Smooth muscle cell (in vitro differentiated cells): ENCODE measurements at regions not wholly inside any gene's neighbourhood (a gene's known extent, or its start where the extent isn't known, plus 50 kb on each side); places are given as distances from the start of the nearest gene placed in this dataset.

ENCODE experiments used
- DNase-seq: peaks from one replicate; lab custom pipeline; 2025; ENCODE audit not compliant: unreplicated experiment; lab: John Stamatoyannopoulos, UW
- H2AFZ ChIP-seq: fragments of 200-600 bp; sonication (generic); 2 replicates; pipeline ENCODE4 v1.6.0; 2016; ENCODE audit warnings: antibody characterized with exemption, low read depth, mild to moderate bottlenecking
- H3F3A ChIP-seq: fragments of 200-600 bp; sonication (generic); 2 replicates; pipeline ENCODE4 v1.6.0; 2017; ENCODE audit warnings: antibody characterized with exemption, low read depth
- H3K27ac ChIP-seq: fragments of 200-600 bp; sonication (generic); 2 replicates; pipeline ENCODE4 v1.5.1; 2016; ENCODE audit warnings: low read depth, mild to moderate bottlenecking
- H3K27me3 ChIP-seq: fragments of 200-600 bp; sonication (generic); 2 replicates; pipeline ENCODE4 v1.6.1; 2016; ENCODE audit warnings: low read depth, mild to moderate bottlenecking
- H3K36me3 ChIP-seq: fragments of 200-600 bp; sonication (generic); 2 replicates; pipeline ENCODE4 v1.5.1; 2016; ENCODE audit warnings: low read depth
- H3K4me1 ChIP-seq: fragments of 200-600 bp; sonication (generic); 2 replicates; pipeline ENCODE4 v1.5.1; 2016; ENCODE audit warnings: low read depth
- H3K4me2 ChIP-seq: fragments of 200-600 bp; sonication (generic); 2 replicates; pipeline ENCODE4 v1.6.0; 2016; ENCODE audit warnings: mild to moderate bottlenecking
- H3K4me3 ChIP-seq: fragments of 200-600 bp; sonication (generic); 2 replicates; pipeline ENCODE4 v1.5.1; 2016; ENCODE audit warnings: mild to moderate bottlenecking
- H3K79me2 ChIP-seq: fragments of 200-600 bp; sonication (generic); 2 replicates; pipeline ENCODE4 v1.6.0; 2016; ENCODE audit warnings: low read depth, mild to moderate bottlenecking
- H3K9ac ChIP-seq: fragments of 200-600 bp; sonication (generic); 2 replicates; pipeline ENCODE4 v1.6.0; 2016; ENCODE audit warnings: low read depth
- H3K9me3 ChIP-seq: fragments of 200-600 bp; sonication (generic); replicated peaks from 2 replicates; pipeline ENCODE4 v1.5.1; 2016; ENCODE audit warnings: low read depth
- H4K20me1 ChIP-seq: fragments of 200-600 bp; sonication (generic); 2 replicates; pipeline ENCODE4 v1.6.0; 2016; ENCODE audit warnings: low read depth
- WGBS: methylation state at CpG from one replicate; pipeline ENCODE4 v1.1.7; 2016; ENCODE audit warnings: low lambda C conversion rate; 5-methylcytosine and 5-hydroxymethylcytosine counted together
- TF ChIP-seq, protein P1 (sequence below): fragments of 200-600 bp; sonication (generic); IDR thresholded peaks from 2 replicates; pipeline ENCODE4 v1.5.1; 2017; ENCODE audit warnings: borderline replicate concordance, mild to moderate bottlenecking, antibody characterized with exemption; ENCODE audit not compliant: insufficient read depth, poor library complexity, severe bottlenecking

DNA sequence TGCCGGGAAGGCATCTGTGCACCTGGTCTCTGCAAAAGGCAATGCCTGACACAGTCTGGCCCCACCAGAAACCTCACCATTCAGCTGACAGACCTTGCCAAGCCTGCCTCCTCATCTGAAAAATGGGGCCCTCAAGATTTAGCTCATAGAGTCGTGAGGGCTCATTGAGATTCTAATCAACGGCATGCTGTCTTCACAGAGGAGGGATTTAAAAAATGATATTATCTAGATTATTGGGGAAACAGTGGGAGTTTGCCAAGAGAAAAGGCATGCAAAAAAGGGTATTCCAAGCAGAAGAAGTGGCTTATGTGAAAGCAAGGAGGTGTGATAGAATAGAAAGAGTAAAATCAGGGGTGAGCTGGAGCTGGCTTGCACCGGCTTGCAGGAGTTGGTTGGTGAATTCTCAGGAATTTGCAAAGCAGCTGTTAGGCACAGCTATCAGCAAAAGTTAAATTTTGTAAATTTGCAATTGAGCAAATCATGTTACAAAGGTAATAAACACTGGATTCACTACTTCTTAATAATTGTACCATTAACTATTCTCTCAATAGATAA is 91.7 kb upstream of the WNT4 start:
- H3K27ac ChIP-seq, result no peak overlapping the region
- H3K9ac ChIP-seq, result no peak overlapping the region
- H3K4me3 ChIP-seq, result no peak overlapping the region
- no peaks in the 10 kb centered on the region for H3K4me1 ChIP-seq
- H3K36me3 ChIP-seq, result no peaks in the 10 kb centered on the region
- TF ChIP-seq, protein P1, sequence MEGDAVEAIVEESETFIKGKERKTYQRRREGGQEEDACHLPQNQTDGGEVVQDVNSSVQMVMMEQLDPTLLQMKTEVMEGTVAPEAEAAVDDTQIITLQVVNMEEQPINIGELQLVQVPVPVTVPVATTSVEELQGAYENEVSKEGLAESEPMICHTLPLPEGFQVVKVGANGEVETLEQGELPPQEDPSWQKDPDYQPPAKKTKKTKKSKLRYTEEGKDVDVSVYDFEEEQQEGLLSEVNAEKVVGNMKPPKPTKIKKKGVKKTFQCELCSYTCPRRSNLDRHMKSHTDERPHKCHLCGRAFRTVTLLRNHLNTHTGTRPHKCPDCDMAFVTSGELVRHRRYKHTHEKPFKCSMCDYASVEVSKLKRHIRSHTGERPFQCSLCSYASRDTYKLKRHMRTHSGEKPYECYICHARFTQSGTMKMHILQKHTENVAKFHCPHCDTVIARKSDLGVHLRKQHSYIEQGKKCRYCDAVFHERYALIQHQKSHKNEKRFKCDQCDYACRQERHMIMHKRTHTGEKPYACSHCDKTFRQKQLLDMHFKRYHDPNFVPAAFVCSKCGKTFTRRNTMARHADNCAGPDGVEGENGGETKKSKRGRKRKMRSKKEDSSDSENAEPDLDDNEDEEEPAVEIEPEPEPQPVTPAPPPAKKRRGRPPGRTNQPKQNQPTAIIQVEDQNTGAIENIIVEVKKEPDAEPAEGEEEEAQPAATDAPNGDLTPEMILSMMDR, result no peak
- no peaks in the 10 kb centered on the region for H3K9me3 ChIP-seq
- no peak for DNase-seq
- no peaks in the 10 kb centered on the region for H3K79me2 ChIP-seq
- H2AFZ ChIP-seq, result no peak overlapping the region
- H3F3A ChIP-seq, result no peaks in the 10 kb centered on the region
- peaks cover 25% of the 10 kb centered on the region for H3K27me3 ChIP-seq
- no peaks in the 10 kb centered on the region for H4K20me1 ChIP-seq
- H3K4me2 ChIP-seq, result no peak overlapping the region
- WGBS, result 56% methylated on average over 4 of the region's 4 CpGs

DNA sequence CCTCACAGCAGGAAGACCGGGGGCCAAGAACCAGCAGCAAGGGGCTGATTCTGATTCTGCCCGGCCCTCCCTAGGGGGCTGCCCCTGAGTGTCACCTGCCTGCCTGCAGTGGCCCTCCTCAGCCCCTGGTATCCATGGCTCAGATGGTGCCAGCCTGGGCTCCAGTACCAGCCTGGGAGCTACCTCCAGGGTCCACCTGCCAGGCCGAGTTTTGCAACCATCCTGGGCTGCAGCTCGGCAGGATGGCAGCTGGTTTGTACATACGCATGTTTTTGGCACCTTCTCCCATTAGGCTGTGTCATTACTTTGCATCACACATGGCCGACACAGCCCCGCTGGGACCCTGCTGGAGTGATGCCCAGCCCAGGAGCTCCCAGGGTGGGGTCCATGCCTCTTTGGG is 93.3 kb upstream of the WNT4 start:
- Histone ChIP-seq H2AFZ (no peak overlapping the region), H3K27ac (no peak overlapping the region), H3K36me3 (no peaks in the 10 kb centered on the region), H3K4me3 (no peak overlapping the region), H3K79me2 (no peaks in the 10 kb centered on the region), H3F3A (no peaks in the 10 kb centered on the region), H3K27me3 (peaks cover 25% of the 10 kb centered on the region), H3K9ac (no peak overlapping the region), H3K4me1 (no peaks in the 10 kb centered on the region), H4K20me1 (no peaks in the 10 kb centered on the region), H3K9me3 (no peaks in the 10 kb centered on the region), H3K4me2 (no peak overlapping the region)
- TF ChIP-seq, protein P1, result no peak
- WGBS, result 92% methylated on average over 7 of the region's 7 CpGs
- no peak for DNase-seq

- Histone ChIP-seq H3K4me2 (no peak overlapping the region), H3K4me1 (no peaks in the 10 kb centered on the region), H3K9me3 (no peaks in the 10 kb centered on the region), H3K9ac (no peak overlapping the region), H4K20me1 (no peaks in the 10 kb centered on the region), H3K27ac (no peak overlapping the region), H3K79me2 (no peaks in the 10 kb centered on the region), H2AFZ (no peak overlapping the region), H3K27me3 (peaks cover 25% of the 10 kb centered on the region), H3F3A (no peaks in the 10 kb centered on the region), H3K4me3 (no peak overlapping the region), H3K36me3 (no peaks in the 10 kb centered on the region)
- DNase-seq, result no peak
- TF ChIP-seq, protein P1, result no peak
- 87% methylated on average over 6 of the region's 6 CpGs for WGBS
These were observed 94.0 kb upstream of the WNT4 start for GRCh38 chr1:22236900-22237299.

DNA sequence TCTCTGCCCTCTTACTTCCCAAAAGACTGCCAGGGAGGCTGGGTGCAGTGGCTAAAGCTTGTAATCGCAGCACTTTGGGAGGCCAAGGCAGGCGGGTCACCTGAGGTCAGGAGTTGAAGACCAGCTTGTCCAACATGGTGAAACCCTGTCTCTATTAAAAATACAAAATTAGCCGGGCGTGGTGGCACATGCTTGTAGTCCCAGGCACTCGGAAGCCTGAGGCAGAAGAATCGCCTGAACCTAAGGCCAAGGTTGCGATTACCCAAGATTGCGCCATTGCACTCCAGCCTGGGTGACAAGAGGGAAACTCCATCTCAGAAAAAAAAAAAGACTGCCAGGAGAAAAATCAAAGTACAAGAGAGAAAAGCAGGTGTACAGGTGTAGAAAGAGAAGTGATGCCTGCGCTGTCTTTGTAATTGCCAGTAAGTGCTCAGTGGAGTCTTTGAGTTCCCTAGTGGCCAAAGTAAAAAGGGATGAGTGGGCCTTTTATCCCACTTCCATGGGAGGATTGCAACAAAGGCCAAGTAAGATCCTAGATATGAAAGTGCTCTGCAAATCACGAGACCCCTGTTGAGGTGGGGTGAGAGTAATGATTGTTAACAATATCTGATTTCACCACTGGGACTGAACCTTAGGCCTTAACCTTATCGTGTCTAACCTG is 94.7 kb upstream of the WNT4 start:
- Histone ChIP-seq H3K27me3 (peaks cover 23% of the 10 kb centered on the region), H4K20me1 (no peaks in the 10 kb centered on the region)

More for the DNA sequence above, 94.7 kb upstream of the WNT4 start:
- Histone ChIP-seq H3K4me3 (no peak overlapping the region), H3F3A (no peaks in the 10 kb centered on the region), H3K27ac (no peak overlapping the region), H3K36me3 (no peaks in the 10 kb centered on the region), H3K79me2 (no peaks in the 10 kb centered on the region), H3K9ac (no peak overlapping the region), H3K9me3 (no peaks in the 10 kb centered on the region), H3K4me1 (no peaks in the 10 kb centered on the region), H2AFZ (no peak overlapping the region), H3K4me2 (no peak overlapping the region)
- TF ChIP-seq, protein P1, result no peak
- WGBS, result 92% methylated on average over 11 of the region's 11 CpGs
- no peak for DNase-seq
